ENCODE measurements at regions not wholly inside any gene's neighbourhood (a gene's known extent, or its start where the extent isn't known, plus 50 kb on each side); places are given as distances from the start of the nearest gene placed in this dataset.

DNA sequence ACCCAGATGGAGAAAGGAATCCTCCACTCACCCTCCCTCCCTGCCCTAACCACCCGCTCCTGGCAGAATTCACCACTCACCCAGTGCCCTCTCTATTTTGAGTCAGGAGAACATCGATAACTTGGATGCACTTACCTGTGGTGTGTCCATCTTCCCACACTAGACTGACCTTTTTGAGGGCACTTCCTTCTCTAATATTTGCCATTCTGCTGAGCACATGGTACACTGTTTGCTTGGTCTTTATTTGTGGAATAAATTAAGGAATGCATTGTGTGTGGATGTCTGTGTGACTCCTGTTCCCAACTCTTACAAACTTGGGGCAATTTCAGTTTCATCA, 133.7 kb downstream of the ACKR3 start:
- TF ChIP-seq EZH2 (IDR thresholded peaks at IDR 0.05; ENCODE audit: borderline replicate concordance, insufficient read depth, low read length, poor library complexity, severe bottlenecking) (no peak), SMC3 (conservative IDR thresholded peaks at IDR 0.05; ENCODE audit: poor library complexity) (no peak), EP300 (conservative IDR thresholded peaks at IDR 0.05; ENCODE audit: poor library complexity, severe bottlenecking) (no peak), POLR2AphosphoS5 (IDR thresholded peaks at IDR 0.05) (no peak), MXI1 (conservative IDR thresholded peaks at IDR 0.05; ENCODE audit: poor library complexity, severe bottlenecking) (no peak), TAF1 (IDR thresholded peaks at IDR 0.05; ENCODE audit: low read depth) (no peak), RAD21 (conservative IDR thresholded peaks at IDR 0.05) (no peak)
- TF ChIP-seq, protein P1, sequence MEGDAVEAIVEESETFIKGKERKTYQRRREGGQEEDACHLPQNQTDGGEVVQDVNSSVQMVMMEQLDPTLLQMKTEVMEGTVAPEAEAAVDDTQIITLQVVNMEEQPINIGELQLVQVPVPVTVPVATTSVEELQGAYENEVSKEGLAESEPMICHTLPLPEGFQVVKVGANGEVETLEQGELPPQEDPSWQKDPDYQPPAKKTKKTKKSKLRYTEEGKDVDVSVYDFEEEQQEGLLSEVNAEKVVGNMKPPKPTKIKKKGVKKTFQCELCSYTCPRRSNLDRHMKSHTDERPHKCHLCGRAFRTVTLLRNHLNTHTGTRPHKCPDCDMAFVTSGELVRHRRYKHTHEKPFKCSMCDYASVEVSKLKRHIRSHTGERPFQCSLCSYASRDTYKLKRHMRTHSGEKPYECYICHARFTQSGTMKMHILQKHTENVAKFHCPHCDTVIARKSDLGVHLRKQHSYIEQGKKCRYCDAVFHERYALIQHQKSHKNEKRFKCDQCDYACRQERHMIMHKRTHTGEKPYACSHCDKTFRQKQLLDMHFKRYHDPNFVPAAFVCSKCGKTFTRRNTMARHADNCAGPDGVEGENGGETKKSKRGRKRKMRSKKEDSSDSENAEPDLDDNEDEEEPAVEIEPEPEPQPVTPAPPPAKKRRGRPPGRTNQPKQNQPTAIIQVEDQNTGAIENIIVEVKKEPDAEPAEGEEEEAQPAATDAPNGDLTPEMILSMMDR (IDR thresholded peaks at IDR 0.05; ENCODE audit: poor library complexity, severe bottlenecking), result no peak
- TF ChIP-seq, protein P2, sequence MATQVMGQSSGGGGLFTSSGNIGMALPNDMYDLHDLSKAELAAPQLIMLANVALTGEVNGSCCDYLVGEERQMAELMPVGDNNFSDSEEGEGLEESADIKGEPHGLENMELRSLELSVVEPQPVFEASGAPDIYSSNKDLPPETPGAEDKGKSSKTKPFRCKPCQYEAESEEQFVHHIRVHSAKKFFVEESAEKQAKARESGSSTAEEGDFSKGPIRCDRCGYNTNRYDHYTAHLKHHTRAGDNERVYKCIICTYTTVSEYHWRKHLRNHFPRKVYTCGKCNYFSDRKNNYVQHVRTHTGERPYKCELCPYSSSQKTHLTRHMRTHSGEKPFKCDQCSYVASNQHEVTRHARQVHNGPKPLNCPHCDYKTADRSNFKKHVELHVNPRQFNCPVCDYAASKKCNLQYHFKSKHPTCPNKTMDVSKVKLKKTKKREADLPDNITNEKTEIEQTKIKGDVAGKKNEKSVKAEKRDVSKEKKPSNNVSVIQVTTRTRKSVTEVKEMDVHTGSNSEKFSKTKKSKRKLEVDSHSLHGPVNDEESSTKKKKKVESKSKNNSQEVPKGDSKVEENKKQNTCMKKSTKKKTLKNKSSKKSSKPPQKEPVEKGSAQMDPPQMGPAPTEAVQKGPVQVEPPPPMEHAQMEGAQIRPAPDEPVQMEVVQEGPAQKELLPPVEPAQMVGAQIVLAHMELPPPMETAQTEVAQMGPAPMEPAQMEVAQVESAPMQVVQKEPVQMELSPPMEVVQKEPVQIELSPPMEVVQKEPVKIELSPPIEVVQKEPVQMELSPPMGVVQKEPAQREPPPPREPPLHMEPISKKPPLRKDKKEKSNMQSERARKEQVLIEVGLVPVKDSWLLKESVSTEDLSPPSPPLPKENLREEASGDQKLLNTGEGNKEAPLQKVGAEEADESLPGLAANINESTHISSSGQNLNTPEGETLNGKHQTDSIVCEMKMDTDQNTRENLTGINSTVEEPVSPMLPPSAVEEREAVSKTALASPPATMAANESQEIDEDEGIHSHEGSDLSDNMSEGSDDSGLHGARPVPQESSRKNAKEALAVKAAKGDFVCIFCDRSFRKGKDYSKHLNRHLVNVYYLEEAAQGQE (IDR thresholded peaks at IDR 0.05; ENCODE audit: borderline replicate concordance), result no peak

Data from neural cell (in vitro differentiated cells).